Kidney (tissue), 13 donors: ENCODE measurements at regions not wholly inside any gene's neighbourhood (a gene's known extent, or its start where the extent isn't known, plus 50 kb on each side); places are given as distances from the start of the nearest gene placed in this dataset.
A peak's percentile ranks its signal among the peaks of the same experiment; 100 is the strongest.

Source experiments
- DNase-seq, 5 donors: peaks; one replicate each; pipeline ENCODE4 v3.0.0-alpha.2; 2013 to 2020
- FAIRE-seq: peaks from 2 replicates; lab custom pipeline; 2012; peaks lifted over from hg19 to GRCh38; lab: Jason Lieb, UNC
- H3K27ac ChIP-seq, 2 donors: one replicate each; pipeline ENCODE4 v1.7.0; 2013; ENCODE audit warnings: low read depth in 2 of 2, low read length in 2 of 2, inconsistent platforms in 1 of 2
- H3K27me3 ChIP-seq: one replicate; pipeline ENCODE4 v1.7.1; 2013; ENCODE audit warnings: low read length, inconsistent platforms; ENCODE audit not compliant: control insufficient read depth, insufficient read depth
- H3K36me3 ChIP-seq, 3 donors: one replicate each; pipeline versions ENCODE4 v1.7.0 to v1.7.1; 2013; ENCODE audit warnings: low read length in 3 of 3, control low read depth in 1 of 3, inconsistent platforms in 1 of 3; ENCODE audit not compliant: insufficient read depth in 3 of 3, control insufficient read depth in 2 of 3
- H3K4me1 ChIP-seq, 3 donors: one replicate each; pipeline versions ENCODE4 v1.7.0 to v1.7.1; 2013; ENCODE audit warnings: low read length in 3 of 3, inconsistent platforms in 1 of 3, low read depth in 1 of 3; ENCODE audit not compliant: control insufficient read depth in 2 of 3, insufficient read depth in 2 of 3
- H3K4me3 ChIP-seq, 3 donors: one replicate each; pipeline versions ENCODE4 v1.7.0 to v1.8.1; 2013; ENCODE audit warnings: low read length in 3 of 3, control low read depth in 1 of 3, inconsistent platforms in 1 of 3
- H3K9ac ChIP-seq, 3 donors: one replicate each; pipeline versions ENCODE4 v1.7.0 to v1.7.1; 2013; ENCODE audit warnings: low read length in 3 of 3, control low read depth in 1 of 3, inconsistent platforms in 1 of 3
- H3K9me3 ChIP-seq, 3 donors: one replicate each; pipeline versions ENCODE4 v1.7.0 to v1.7.1; 2013; ENCODE audit warnings: low read length in 3 of 3, control low read depth in 1 of 3, inconsistent platforms in 1 of 3; ENCODE audit not compliant: control insufficient read depth in 2 of 3, insufficient read depth in 1 of 3
- CTCF ChIP-seq: IDR thresholded peaks from 3 replicates; pipeline ENCODE4 v1.5.1; 2012; ENCODE audit warnings: mild to moderate bottlenecking, moderate library complexity, borderline replicate concordance; ENCODE audit not compliant: insufficient read depth; ENCODE audit errors: extremely low read depth
- intact Hi-C: fragments of 100-400 bp; cut with DNase I; formaldehyde crosslinking; loops from one replicate; pipeline ENCODE4 v1.11.1; 2022
- donor health status: control.
- donor health status: control.
- donor health status: control.
- donor health status: control.
- donor health status: control.
- donor health status: DM: yes; HTN: yes; CAD: no.
- donor health status: Normal renal cell carcinoma (clear cell type).

DNA sequence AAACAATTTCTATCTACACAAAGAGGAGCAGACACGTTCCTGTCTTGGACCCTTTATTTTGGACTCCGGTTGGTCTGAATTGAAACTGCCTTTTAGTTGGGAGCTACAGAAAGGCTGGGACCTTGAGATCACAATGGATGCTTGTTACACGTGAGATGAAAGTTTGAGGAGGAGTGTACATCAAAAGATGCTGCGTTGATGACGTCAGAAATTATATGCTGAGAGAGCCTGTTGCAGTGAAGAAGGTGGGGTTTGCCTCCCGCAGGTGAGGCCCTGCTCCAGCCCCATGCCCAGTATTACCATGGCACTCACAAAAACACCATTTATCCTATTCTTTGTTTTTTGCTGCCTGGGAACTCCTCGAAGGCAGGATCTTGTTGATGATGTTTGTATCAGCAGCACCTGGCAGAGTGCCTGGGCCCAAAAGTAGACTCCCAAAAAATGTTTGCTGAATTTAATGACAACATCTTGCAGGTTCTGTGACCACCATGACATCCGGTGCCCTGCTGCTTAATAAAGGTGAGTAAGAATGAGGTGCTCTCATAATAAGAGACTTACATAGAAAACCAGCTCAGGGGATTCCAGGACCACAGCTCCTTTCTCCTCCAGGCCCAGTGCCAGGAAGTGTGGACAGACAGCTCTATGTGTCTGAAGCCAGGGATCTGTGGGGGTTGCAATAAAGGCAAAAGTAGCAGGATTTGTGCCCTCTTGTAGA lies 136.1 kb upstream of the UBE2E1 start:
- FAIRE-seq = no peak

DNA sequence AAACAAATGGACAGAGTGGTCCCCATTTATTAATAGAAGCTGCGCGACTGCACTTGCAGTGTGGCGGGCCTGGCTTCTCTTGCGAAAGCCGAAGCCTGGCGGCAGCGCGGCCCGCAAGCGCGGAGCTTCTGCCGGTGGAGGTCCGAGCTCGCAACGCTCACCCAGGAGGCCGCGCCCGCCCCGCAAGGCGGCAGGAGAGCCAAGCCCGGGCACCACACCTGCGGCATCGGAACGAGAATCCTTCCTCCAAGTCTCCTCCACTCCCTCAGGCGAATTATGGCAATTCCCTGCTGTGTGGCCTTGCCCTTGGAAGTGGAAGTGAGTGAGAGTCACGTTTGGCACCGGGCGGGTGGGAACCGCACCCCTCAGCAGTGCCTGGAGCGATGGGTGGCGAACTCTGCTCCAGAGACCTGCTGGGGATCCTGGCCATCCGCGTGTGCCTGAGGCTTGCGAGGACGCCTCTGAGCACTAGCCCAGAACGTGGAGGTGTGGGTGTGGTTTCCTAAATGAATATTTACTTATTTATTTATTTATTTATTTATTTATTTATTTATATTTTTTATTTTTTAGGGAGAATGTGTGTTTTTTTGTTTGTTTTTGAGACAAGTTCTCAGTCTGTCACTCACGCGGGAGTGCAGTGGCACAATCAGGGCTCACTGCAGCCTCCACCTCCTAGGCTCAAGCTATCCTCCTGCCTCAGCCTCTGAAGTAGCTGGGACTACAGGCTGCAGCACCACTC lies 133.7 kb upstream of the UBE2E1 start:
- intact Hi-C loops = no loop called here
- no peak for TF ChIP-seq CTCF
- Histone ChIP-seq H3K9ac (peak overlapping the region in 1 of 3 donors; percentile 37), H3K27me3 (no peaks in the 10 kb centered on the region), H3K36me3 (no peaks in the 10 kb centered on the region), H3K4me3 (peak overlapping the region; percentile 32 to 59 (median 52)), H3K9me3 (no peaks in the 10 kb centered on the region), H3K27ac (no peak overlapping the region), H3K4me1 (peaks cover 0 to 3% (median 0%) of the 10 kb centered on the region in 3 donors)
- no peak for FAIRE-seq
- DNase-seq = peak; percentile 43 to 77 (median 59)

More for the DNA sequence above, 136.1 kb upstream of the UBE2E1 start:
- no peak overlapping the region for H3K27ac ChIP-seq
- intact Hi-C loops = no loop called here
- H3K9me3 ChIP-seq = no peaks in the 10 kb centered on the region
- no peaks in the 10 kb centered on the region for H3K36me3 ChIP-seq
- H3K4me3 ChIP-seq = no peak overlapping the region
- no peak for DNase-seq
- no peak for TF ChIP-seq CTCF
- H3K9ac ChIP-seq = no peak overlapping the region
- H3K4me1 ChIP-seq = peaks cover 0 to 3% (median 0%) of the 10 kb centered on the region in 3 donors
- no peaks in the 10 kb centered on the region for H3K27me3 ChIP-seq

- Histone ChIP-seq H3K36me3 (no peaks in the 10 kb centered on the region), H3K27me3 (no peaks in the 10 kb centered on the region), H3K27ac (no peak overlapping the region), H3K4me1 (peaks cover 0 to 3% (median 0%) of the 10 kb centered on the region in 3 donors), H3K9ac (no peak overlapping the region), H3K4me3 (no peak overlapping the region), H3K9me3 (no peaks in the 10 kb centered on the region)
- DNase-seq (no peak), FAIRE-seq (no peak)
- intact Hi-C loops = no loop called here
- TF ChIP-seq CTCF = no peak
Observed at GRCh38 chr3:23672628-23673027, 133.1 kb upstream of the UBE2E1 start.
